ENCODE measurements at regions not wholly inside any gene's neighbourhood (a gene's known extent, or its start where the extent isn't known, plus 50 kb on each side); places are given as distances from the start of the nearest gene placed in this dataset.

DNA sequence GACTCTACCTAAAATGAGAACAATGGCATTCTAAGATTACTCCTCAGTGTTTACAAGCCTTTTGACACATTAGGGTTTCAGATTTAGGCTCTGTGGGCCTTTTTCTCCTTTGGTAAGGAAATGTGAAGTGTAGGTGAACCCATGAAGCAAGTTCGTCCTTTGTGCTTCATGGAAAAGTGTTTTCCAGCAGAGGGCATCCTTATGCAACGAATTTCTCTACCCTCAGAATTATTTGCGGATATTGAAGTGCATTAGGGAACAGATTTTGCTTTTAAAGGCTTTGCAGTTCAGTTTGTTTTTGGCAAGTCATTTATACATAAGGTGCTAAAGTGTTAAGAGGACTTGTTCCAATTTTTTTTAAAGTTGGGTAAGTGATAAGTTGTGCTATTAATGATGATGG lies 55.7 kb upstream of the FERMT1 start:
- DNase-seq (ENCODE audit: low read depth in 6 of 9, low spot score in 9 of 9): no peak
- H3K36me3 ChIP-seq (ENCODE audit: control insufficient read depth in 2 of 2, insufficient read depth in 2 of 2, low read length in 1 of 2): no peaks in the 10 kb centered on the region
- no peaks in the 10 kb centered on the region for H3K9me3 ChIP-seq (ENCODE audit: control insufficient read depth in 2 of 2, insufficient read depth in 1 of 2, low read length in 1 of 2)
- H3K4me1 ChIP-seq (ENCODE audit: control insufficient read depth in 2 of 2, insufficient read depth in 2 of 2, low read length in 2 of 2): no peaks in the 10 kb centered on the region
- no peak overlapping the region for H3K27ac ChIP-seq (ENCODE audit: low read depth in 1 of 2, low read length in 1 of 2)
- H3K27me3 ChIP-seq (ENCODE audit: control insufficient read depth in 2 of 2, insufficient read depth in 1 of 2, low read length in 1 of 2): no peaks in the 10 kb centered on the region
- WGBS: 20% methylated on average over 3 of the region's 3 CpGs
- H3K4me3 ChIP-seq (ENCODE audit: low read length in 2 of 2): no peak overlapping the region

GRCh38 chr20:6173481-6173880 lies 50.7 kb upstream of the FERMT1 start:
- H3K27me3 ChIP-seq (ENCODE audit: control insufficient read depth in 2 of 2, insufficient read depth in 1 of 2, low read length in 1 of 2): no peaks in the 10 kb centered on the region
- 92% methylated on average over 2 of the region's 2 CpGs for WGBS

More at GRCh38 chr20:6173481-6173880, 50.7 kb upstream of the FERMT1 start:
- Histone ChIP-seq H3K36me3 (ENCODE audit: control insufficient read depth in 2 of 2, insufficient read depth in 2 of 2, low read length in 1 of 2) (no peaks in the 10 kb centered on the region), H3K9me3 (ENCODE audit: control insufficient read depth in 2 of 2, insufficient read depth in 1 of 2, low read length in 1 of 2) (no peaks in the 10 kb centered on the region), H3K27ac (ENCODE audit: low read depth in 1 of 2, low read length in 1 of 2) (no peak overlapping the region), H3K4me3 (ENCODE audit: low read length in 2 of 2) (no peak overlapping the region), H3K4me1 (ENCODE audit: control insufficient read depth in 2 of 2, insufficient read depth in 2 of 2, low read length in 2 of 2) (no peaks in the 10 kb centered on the region)
- no peak for DNase-seq (ENCODE audit: low read depth in 6 of 9, low spot score in 9 of 9)

Data from thymus (tissue), 11 donors.